ENCODE measurements at regions not wholly inside any gene's neighbourhood (a gene's known extent, or its start where the extent isn't known, plus 50 kb on each side); places are given as distances from the start of the nearest gene placed in this dataset.
"Not testable (repeated sequence)": the region's sequence is repeated elsewhere in the genome, so short reads cannot be mapped to it uniquely, and the experiment has no call there.

- no peak for DNase-seq (ENCODE audit: low spot score)
Measured at GRCh38 chr1:219560856-219561255, 52.0 kb downstream of the ZC3H11B start.

GRCh38 chr1:219559899-219560298 lies 53.0 kb downstream of the ZC3H11B start:
- no peak for DNase-seq (ENCODE audit: low spot score)

- no peak for DNase-seq (ENCODE audit: low spot score)
Measured at GRCh38 chr1:219555806-219556205, 57.1 kb downstream of the ZC3H11B start.

GRCh38 chr1:219555031-219555692 lies 57.7 kb downstream of the ZC3H11B start:
- no peak for DNase-seq (ENCODE audit: low spot score)

GRCh38 chr1:219553934-219554502 lies 58.9 kb downstream of the ZC3H11B start:
- no peak for DNase-seq (ENCODE audit: low spot score)

- DNase-seq (ENCODE audit: low spot score): no peak
Measured at GRCh38 chr1:219550201-219550600, 62.7 kb downstream of the ZC3H11B start.

GRCh38 chr1:219549215-219549614 lies 63.7 kb downstream of the ZC3H11B start:
- DNase-seq (ENCODE audit: low spot score): no peak

GRCh38 chr1:219548386-219548785 lies 64.5 kb downstream of the ZC3H11B start:
- DNase-seq (ENCODE audit: low spot score): no peak

GRCh38 chr1:219545756-219546155 lies 67.1 kb downstream of the ZC3H11B start:
- DNase-seq (ENCODE audit: low spot score): not testable (repeated sequence)

GRCh38 chr1:219544163-219544846 lies 68.6 kb downstream of the ZC3H11B start:
- no peak for DNase-seq (ENCODE audit: low spot score)

GRCh38 chr1:219542828-219543518 lies 69.9 kb downstream of the ZC3H11B start:
- DNase-seq (ENCODE audit: low spot score): no peak

GRCh38 chr1:219541946-219542345 lies 71.0 kb downstream of the ZC3H11B start:
- no peak for DNase-seq (ENCODE audit: low spot score)

GRCh38 chr1:219539645-219540254 lies 73.2 kb downstream of the ZC3H11B start:
- no peak for DNase-seq (ENCODE audit: low spot score)

GRCh38 chr1:219538886-219539285 lies 74.0 kb downstream of the ZC3H11B start:
- no peak for DNase-seq (ENCODE audit: low spot score)

GRCh38 chr1:219537223-219537631 lies 75.7 kb downstream of the ZC3H11B start:
- DNase-seq (ENCODE audit: low spot score): no peak

- no peak for DNase-seq (ENCODE audit: low spot score)
Measured at GRCh38 chr1:219536038-219536437, 76.9 kb downstream of the ZC3H11B start.

- DNase-seq (ENCODE audit: low spot score): no peak
Measured at GRCh38 chr1:219534991-219535390, 77.9 kb downstream of the ZC3H11B start.

GRCh38 chr1:219533280-219533679 lies 79.6 kb downstream of the ZC3H11B start:
- no peak for DNase-seq (ENCODE audit: low spot score)

GRCh38 chr1:219529116-219529515 lies 83.8 kb downstream of the ZC3H11B start:
- DNase-seq (ENCODE audit: low spot score): no peak

GRCh38 chr1:219528633-219529032 lies 84.3 kb downstream of the ZC3H11B start:
- no peak for DNase-seq (ENCODE audit: low spot score)

GRCh38 chr1:219527994-219528393 lies 84.9 kb downstream of the ZC3H11B start:
- no peak for DNase-seq (ENCODE audit: low spot score)

GRCh38 chr1:219526074-219526473 lies 86.8 kb downstream of the ZC3H11B start:
- DNase-seq (ENCODE audit: low spot score): no peak

All from left forelimb (tissue), 1 donor.